ENCODE measurements at regions not wholly inside any gene's neighbourhood (a gene's known extent, or its start where the extent isn't known, plus 50 kb on each side); places are given as distances from the start of the nearest gene placed in this dataset.
"Not testable (repeated sequence)": the region's sequence is repeated elsewhere in the genome, so short reads cannot be mapped to it uniquely, and the experiment has no call there.

DNA sequence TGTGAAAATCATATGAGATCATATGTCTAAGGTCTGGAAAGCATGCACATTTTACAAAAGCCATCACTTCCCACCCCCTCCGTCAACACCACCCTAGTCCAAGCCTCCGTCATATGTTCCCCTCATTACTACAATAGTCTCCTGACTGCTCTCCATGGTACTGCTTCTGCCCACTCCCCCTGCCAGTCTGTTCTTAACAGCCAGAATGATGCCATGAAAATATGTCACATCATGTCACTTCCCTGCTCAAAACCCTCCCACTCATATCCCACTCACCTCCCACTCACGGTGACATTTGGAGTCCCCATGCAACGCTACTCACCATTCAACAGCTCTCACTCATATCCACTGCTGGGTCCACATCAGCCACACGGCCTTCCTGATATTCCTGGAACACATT is 432.3 kb downstream of the XYLT1 start:
- Histone ChIP-seq H2AK5ac (ENCODE audit: low read depth, low read length) (no peak overlapping the region), H2BK20ac (ENCODE audit: low read depth, low read length) (no peak overlapping the region), H3K56ac (ENCODE audit: extremely low read depth, insufficient read depth, low read length) (no peak overlapping the region), H3K23ac (ENCODE audit: low read depth, low read length) (no peak overlapping the region), H3K4me2 (ENCODE audit: low read depth, low read length) (no peak overlapping the region), H2AFZ (replicated peaks; ENCODE audit: low read length, poor library complexity) (no peak overlapping the region), H4K20me1 (ENCODE audit: insufficient read depth, low read length) (no peaks in the 10 kb centered on the region), H4K8ac (ENCODE audit: low read depth in 2 of 2, low read length in 2 of 2) (no peak overlapping the region), H3K4me3 (ENCODE audit: insufficient read depth, low read depth, low read length) (no peak overlapping the region), H4K5ac (ENCODE audit: low read depth, low read length) (no peak overlapping the region), H3K9me1 (ENCODE audit: insufficient read depth, low read length) (no peaks in the 10 kb centered on the region), H3K4ac (ENCODE audit: low read depth, low read length) (no peak overlapping the region), H3K4me1 (ENCODE audit: control insufficient read depth, insufficient read depth, low read length) (no peaks in the 10 kb centered on the region), H3K36me3 (ENCODE audit: control insufficient read depth, insufficient read depth, low read length) (no peaks in the 10 kb centered on the region), H2BK120ac (ENCODE audit: low read depth, low read length) (no peak overlapping the region), H2BK5ac (ENCODE audit: low read depth, low read length, poor library complexity, severe bottlenecking) (no peak overlapping the region), H3K18ac (ENCODE audit: low read depth, low read length) (no peak overlapping the region), H3K14ac (replicated peaks; ENCODE audit: low read depth, low read length) (no peak overlapping the region), H3K79me1 (ENCODE audit: low read depth in 1 of 2, low read length in 2 of 2) (no peaks in the 10 kb centered on the region), H3K27ac (ENCODE audit: insufficient read depth, low read length) (no peak overlapping the region), H4K91ac (ENCODE audit: insufficient read depth, low read depth, low read length) (no peak overlapping the region), H3K27me3 (ENCODE audit: control insufficient read depth, insufficient read depth, low read length) (no peaks in the 10 kb centered on the region), H3K9ac (ENCODE audit: low read depth, low read length) (no peak overlapping the region), H2BK15ac (ENCODE audit: low read depth, low read length) (no peak overlapping the region), H2AK9ac (replicated peaks; ENCODE audit: low read depth, low read length, poor library complexity) (no peak overlapping the region), H3K9me3 (ENCODE audit: control insufficient read depth, insufficient read depth, low read length) (no peaks in the 10 kb centered on the region)
- POLR2A ChIA-PET (ENCODE audit: unreplicated experiment), result no interaction called here
- TF ChIP-seq FOS (IDR thresholded peaks at IDR 0.05; ENCODE audit: low read depth, low read length), result no peak
- TF ChIP-seq, protein P1, sequence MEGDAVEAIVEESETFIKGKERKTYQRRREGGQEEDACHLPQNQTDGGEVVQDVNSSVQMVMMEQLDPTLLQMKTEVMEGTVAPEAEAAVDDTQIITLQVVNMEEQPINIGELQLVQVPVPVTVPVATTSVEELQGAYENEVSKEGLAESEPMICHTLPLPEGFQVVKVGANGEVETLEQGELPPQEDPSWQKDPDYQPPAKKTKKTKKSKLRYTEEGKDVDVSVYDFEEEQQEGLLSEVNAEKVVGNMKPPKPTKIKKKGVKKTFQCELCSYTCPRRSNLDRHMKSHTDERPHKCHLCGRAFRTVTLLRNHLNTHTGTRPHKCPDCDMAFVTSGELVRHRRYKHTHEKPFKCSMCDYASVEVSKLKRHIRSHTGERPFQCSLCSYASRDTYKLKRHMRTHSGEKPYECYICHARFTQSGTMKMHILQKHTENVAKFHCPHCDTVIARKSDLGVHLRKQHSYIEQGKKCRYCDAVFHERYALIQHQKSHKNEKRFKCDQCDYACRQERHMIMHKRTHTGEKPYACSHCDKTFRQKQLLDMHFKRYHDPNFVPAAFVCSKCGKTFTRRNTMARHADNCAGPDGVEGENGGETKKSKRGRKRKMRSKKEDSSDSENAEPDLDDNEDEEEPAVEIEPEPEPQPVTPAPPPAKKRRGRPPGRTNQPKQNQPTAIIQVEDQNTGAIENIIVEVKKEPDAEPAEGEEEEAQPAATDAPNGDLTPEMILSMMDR (conservative IDR thresholded peaks at IDR 0.05; ENCODE audit: low read depth, low read length), result no peak
- CTCF ChIA-PET, result no interaction called here
- no TSS peak for BruUV-seq (replicated peaks)
- dilution Hi-C loops (cut with HindIII; ENCODE audit: low sequenced_read_pairs, unreplicated experiment), result no loop called here
- intact Hi-C loops (cut with micrococcal nuclease), result no loop called here
- no peak for DNase-seq
- WGBS, 2 experiments (ENCODE audit: extremely low coverage in 2 of 2, insufficient read length in 1 of 2), result 48% methylated on average over 3 of the region's 5 CpGs; no CpG with 5 or more reads in 1 of the 2 experiments
- in situ Hi-C loops (cut with MboI; ENCODE audit: low sequenced_read_pairs), result no loop called here
- ATAC-seq (ENCODE audit: low read depth), result no peak

DNA sequence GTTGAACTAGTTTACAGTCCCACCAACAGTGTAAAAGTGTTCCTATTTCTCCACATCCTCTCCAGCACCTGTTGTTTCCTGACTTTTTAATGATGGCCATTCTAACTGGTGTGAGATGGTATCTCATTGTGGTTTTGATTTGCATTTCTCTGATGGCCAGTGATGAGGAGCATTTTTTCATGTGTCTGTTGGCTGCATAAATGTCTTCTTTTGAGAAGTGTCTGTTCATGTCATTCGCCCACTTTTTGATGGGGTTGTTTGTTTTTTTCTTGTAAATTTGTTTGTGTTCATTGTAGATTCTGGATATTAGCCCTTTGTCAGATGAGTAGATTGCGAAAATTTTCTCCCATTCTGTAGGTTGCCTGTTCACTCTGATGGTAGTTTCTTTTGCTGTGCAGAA is 421.7 kb downstream of the XYLT1 start:
- H3K9me3 ChIP-seq (ENCODE audit: control insufficient read depth, insufficient read depth, low read length); H3K4ac ChIP-seq (ENCODE audit: low read depth, low read length); intact Hi-C loops (cut with micrococcal nuclease); H2BK15ac ChIP-seq (ENCODE audit: low read depth, low read length); H2AK5ac ChIP-seq (ENCODE audit: low read depth, low read length); H3K27me3 ChIP-seq (ENCODE audit: control insufficient read depth, insufficient read depth, low read length); CTCF ChIA-PET; H4K91ac ChIP-seq (ENCODE audit: insufficient read depth, low read depth, low read length); H3K4me1 ChIP-seq (ENCODE audit: control insufficient read depth, insufficient read depth, low read length); H3K23ac ChIP-seq (ENCODE audit: low read depth, low read length); H3K9me1 ChIP-seq (ENCODE audit: insufficient read depth, low read length); H4K8ac ChIP-seq (ENCODE audit: low read depth in 2 of 2, low read length in 2 of 2); H3K56ac ChIP-seq (ENCODE audit: extremely low read depth, insufficient read depth, low read length); H4K20me1 ChIP-seq (ENCODE audit: insufficient read depth, low read length); H3K9ac ChIP-seq (ENCODE audit: low read depth, low read length); H2AFZ ChIP-seq (replicated peaks; ENCODE audit: low read length, poor library complexity); in situ Hi-C loops (cut with MboI; ENCODE audit: low sequenced_read_pairs); H3K36me3 ChIP-seq (ENCODE audit: control insufficient read depth, insufficient read depth, low read length); H2BK120ac ChIP-seq (ENCODE audit: low read depth, low read length); H3K18ac ChIP-seq (ENCODE audit: low read depth, low read length); POLR2A ChIA-PET (ENCODE audit: unreplicated experiment); H3K4me2 ChIP-seq (ENCODE audit: low read depth, low read length); H2AK9ac ChIP-seq (replicated peaks; ENCODE audit: low read depth, low read length, poor library complexity); H3K79me1 ChIP-seq (ENCODE audit: low read depth in 1 of 2, low read length in 2 of 2); H3K27ac ChIP-seq (ENCODE audit: insufficient read depth, low read length); dilution Hi-C loops (cut with HindIII; ENCODE audit: low sequenced_read_pairs, unreplicated experiment); DNase-seq; ATAC-seq (ENCODE audit: low read depth); BruUV-seq (replicated peaks); H2BK20ac ChIP-seq (ENCODE audit: low read depth, low read length); H4K5ac ChIP-seq (ENCODE audit: low read depth, low read length); H3K14ac ChIP-seq (replicated peaks; ENCODE audit: low read depth, low read length); H2BK5ac ChIP-seq (ENCODE audit: low read depth, low read length, poor library complexity, severe bottlenecking); H3K4me3 ChIP-seq (ENCODE audit: insufficient read depth, low read depth, low read length): not testable (repeated sequence)
- no CpG with 5 or more reads among the region's 2 CpGs for WGBS, 2 experiments (ENCODE audit: extremely low coverage in 2 of 2, insufficient read length in 1 of 2)
